GM10248 (cell line): ENCODE measurements at regions not wholly inside any gene's neighbourhood (a gene's known extent, or its start where the extent isn't known, plus 50 kb on each side); places are given as distances from the start of the nearest gene placed in this dataset.
"Not testable (repeated sequence)": the region's sequence is repeated elsewhere in the genome, so short reads cannot be mapped to it uniquely, and the experiment has no call there.

Experiments
- CTCF ChIA-PET: fragments of 300-600 bp; sonication (Branson Sonifier 250); formaldehyde crosslinking; extraction: SDS; loops from one replicate; lab custom pipeline; 2021; ENCODE audit warnings: antibody characterized with exemption; lab: Yijun Ruan, JAX
- POLR2A ChIA-PET: fragments of 350-650 bp; sonication (Branson Sonifier 250); formaldehyde crosslinking; extraction: SDS; loops from one replicate; lab custom pipeline; 2020; ENCODE audit warnings: antibody characterized with exemption; lab: Yijun Ruan, JAX
- DNase-seq: peaks from one replicate; pipeline ENCODE4 v3.0.0; 2012; ENCODE audit errors: extremely low spot score
- CTCF ChIP-seq: IDR thresholded peaks from 2 replicates; pipeline ENCODE4 v1.5.1; 2012; ENCODE audit warnings: mild to moderate bottlenecking, low read depth; ENCODE audit errors: extremely low read depth, missing control alignments, control extremely low read depth

GRCh38 chr20:43357352-43357751 lies 100.3 kb upstream of the SRSF6 start:
- CTCF ChIA-PET: no interaction called here
- no peak for DNase-seq
- POLR2A ChIA-PET: no interaction called here
- no peak for TF ChIP-seq CTCF

GRCh38 chr20:43355610-43356009 lies 102.1 kb upstream of the SRSF6 start:
- no peak for DNase-seq
- ChIA-PET CTCF (interaction anchor here (0.6 kb wide), 1 partner anchor 97 kb away, joined by 3 read pairs; no protein-coding TSS in a partner anchor), POLR2A (no interaction called here)
- TF ChIP-seq CTCF: no peak

- TF ChIP-seq CTCF: no peak
- POLR2A ChIA-PET: no interaction called here
- CTCF ChIA-PET: no interaction called here
- no peak for DNase-seq
Observed at GRCh38 chr20:43352996-43353395, 104.7 kb upstream of the SRSF6 start.

- CTCF ChIA-PET, DNase-seq, POLR2A ChIA-PET: not testable (repeated sequence)
Observed at GRCh38 chr20:43350694-43351093, 107.0 kb upstream of the SRSF6 start.

- POLR2A ChIA-PET: no interaction called here
- CTCF ChIA-PET: no interaction called here
- DNase-seq: no peak
- TF ChIP-seq CTCF: no peak
Observed at GRCh38 chr20:43349841-43350240, 107.9 kb upstream of the SRSF6 start.

GRCh38 chr20:43347839-43348238 lies 109.9 kb upstream of the SRSF6 start:
- POLR2A ChIA-PET, DNase-seq, CTCF ChIA-PET: not testable (repeated sequence)

GRCh38 chr20:43345676-43346075 lies 112.0 kb upstream of the SRSF6 start:
- POLR2A ChIA-PET: no interaction called here
- no peak for TF ChIP-seq CTCF
- CTCF ChIA-PET: no interaction called here
- no peak for DNase-seq

- TF ChIP-seq CTCF: no peak
- ChIA-PET CTCF (no interaction called here), POLR2A (no interaction called here)
Observed at GRCh38 chr20:43341511-43341910, 116.2 kb upstream of the SRSF6 start.

More at GRCh38 chr20:43341511-43341910, 116.2 kb upstream of the SRSF6 start:
- DNase-seq: no peak
